ENCODE measurements at regions not wholly inside any gene's neighbourhood (a gene's known extent, or its start where the extent isn't known, plus 50 kb on each side); places are given as distances from the start of the nearest gene placed in this dataset.

- TF ChIP-seq TARDBP (CRISPR knock-in tag; IDR thresholded peaks at IDR 0.05), result no peak
- TF ChIP-seq ZNF460 (CRISPR knock-in tag; IDR thresholded peaks at IDR 0.05; ENCODE audit: borderline replicate concordance), result no peak
- TF ChIP-seq PHB2 (IDR thresholded peaks at IDR 0.05; ENCODE audit: partially characterized antibody), result no peak
- TF ChIP-seq MXI1 (IDR thresholded peaks at IDR 0.05; ENCODE audit: borderline replicate concordance, low read depth, low read length), result no peak
- TF ChIP-seq NFYB (CRISPR knock-in tag; IDR thresholded peaks at IDR 0.05), result no peak
Observed at GRCh38 chr13:74316547-74316946, 182.3 kb upstream of the KLF12 start.
